ENCODE measurements at regions not wholly inside any gene's neighbourhood (a gene's known extent, or its start where the extent isn't known, plus 50 kb on each side); places are given as distances from the start of the nearest gene placed in this dataset.

DNA sequence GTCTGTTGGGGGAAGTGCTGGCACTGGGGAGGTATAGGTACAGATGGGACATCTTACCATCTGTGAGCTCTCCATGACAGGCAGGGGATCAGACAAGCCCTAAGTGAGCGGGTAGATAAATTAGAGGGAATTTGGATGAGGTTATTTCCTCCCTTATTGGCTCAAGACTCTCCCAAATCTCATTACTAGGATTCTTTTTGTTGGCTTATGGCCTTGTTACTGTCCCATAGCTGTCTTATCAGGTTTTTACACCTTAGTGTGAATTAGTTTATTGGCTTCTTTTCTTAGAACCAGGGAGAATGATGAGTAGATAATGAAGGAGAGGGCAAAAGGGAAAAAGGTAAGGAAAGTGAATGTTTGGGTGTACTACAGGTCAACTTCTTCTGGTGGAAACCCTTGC, 191.1 kb upstream of the PRICKLE1 start:
- TF ChIP-seq, protein P1, sequence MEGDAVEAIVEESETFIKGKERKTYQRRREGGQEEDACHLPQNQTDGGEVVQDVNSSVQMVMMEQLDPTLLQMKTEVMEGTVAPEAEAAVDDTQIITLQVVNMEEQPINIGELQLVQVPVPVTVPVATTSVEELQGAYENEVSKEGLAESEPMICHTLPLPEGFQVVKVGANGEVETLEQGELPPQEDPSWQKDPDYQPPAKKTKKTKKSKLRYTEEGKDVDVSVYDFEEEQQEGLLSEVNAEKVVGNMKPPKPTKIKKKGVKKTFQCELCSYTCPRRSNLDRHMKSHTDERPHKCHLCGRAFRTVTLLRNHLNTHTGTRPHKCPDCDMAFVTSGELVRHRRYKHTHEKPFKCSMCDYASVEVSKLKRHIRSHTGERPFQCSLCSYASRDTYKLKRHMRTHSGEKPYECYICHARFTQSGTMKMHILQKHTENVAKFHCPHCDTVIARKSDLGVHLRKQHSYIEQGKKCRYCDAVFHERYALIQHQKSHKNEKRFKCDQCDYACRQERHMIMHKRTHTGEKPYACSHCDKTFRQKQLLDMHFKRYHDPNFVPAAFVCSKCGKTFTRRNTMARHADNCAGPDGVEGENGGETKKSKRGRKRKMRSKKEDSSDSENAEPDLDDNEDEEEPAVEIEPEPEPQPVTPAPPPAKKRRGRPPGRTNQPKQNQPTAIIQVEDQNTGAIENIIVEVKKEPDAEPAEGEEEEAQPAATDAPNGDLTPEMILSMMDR (IDR thresholded peaks at IDR 0.05; ENCODE audit: insufficient read depth, low read length): no peak
- TF ChIP-seq SPI1 (IDR thresholded peaks at IDR 0.05; ENCODE audit: borderline replicate concordance, low read depth): no peak
- TF ChIP-seq, protein P2, sequence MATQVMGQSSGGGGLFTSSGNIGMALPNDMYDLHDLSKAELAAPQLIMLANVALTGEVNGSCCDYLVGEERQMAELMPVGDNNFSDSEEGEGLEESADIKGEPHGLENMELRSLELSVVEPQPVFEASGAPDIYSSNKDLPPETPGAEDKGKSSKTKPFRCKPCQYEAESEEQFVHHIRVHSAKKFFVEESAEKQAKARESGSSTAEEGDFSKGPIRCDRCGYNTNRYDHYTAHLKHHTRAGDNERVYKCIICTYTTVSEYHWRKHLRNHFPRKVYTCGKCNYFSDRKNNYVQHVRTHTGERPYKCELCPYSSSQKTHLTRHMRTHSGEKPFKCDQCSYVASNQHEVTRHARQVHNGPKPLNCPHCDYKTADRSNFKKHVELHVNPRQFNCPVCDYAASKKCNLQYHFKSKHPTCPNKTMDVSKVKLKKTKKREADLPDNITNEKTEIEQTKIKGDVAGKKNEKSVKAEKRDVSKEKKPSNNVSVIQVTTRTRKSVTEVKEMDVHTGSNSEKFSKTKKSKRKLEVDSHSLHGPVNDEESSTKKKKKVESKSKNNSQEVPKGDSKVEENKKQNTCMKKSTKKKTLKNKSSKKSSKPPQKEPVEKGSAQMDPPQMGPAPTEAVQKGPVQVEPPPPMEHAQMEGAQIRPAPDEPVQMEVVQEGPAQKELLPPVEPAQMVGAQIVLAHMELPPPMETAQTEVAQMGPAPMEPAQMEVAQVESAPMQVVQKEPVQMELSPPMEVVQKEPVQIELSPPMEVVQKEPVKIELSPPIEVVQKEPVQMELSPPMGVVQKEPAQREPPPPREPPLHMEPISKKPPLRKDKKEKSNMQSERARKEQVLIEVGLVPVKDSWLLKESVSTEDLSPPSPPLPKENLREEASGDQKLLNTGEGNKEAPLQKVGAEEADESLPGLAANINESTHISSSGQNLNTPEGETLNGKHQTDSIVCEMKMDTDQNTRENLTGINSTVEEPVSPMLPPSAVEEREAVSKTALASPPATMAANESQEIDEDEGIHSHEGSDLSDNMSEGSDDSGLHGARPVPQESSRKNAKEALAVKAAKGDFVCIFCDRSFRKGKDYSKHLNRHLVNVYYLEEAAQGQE (IDR thresholded peaks at IDR 0.05; ENCODE audit: insufficient replicate concordance, low read depth): no peak
- no peak for TF ChIP-seq POLR2AphosphoS5 (IDR thresholded peaks at IDR 0.05; ENCODE audit: low read depth)

Measured in HL-60 (cell line).